ENCODE measurements at regions not wholly inside any gene's neighbourhood (a gene's known extent, or its start where the extent isn't known, plus 50 kb on each side); places are given as distances from the start of the nearest gene placed in this dataset.

DNA sequence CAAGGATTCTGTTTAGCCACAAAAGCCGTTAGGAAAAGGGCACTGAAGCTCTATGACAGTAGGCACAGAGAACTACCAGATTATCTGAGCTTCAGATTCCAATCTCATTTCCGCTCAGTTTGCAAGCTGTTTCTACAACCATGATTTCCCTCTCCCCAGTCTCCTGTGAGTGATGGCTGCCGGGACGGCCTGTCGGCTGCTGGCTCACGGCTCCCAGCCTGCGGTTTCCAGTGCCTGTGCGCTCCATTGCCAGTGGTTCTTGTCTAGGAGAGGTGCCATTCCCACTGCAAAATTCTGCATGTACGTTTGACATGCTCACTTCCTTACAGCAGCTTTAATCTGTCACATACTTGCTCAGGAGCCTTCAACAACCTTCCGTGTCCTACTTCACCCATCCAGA lies 429.1 kb upstream of the FRG1 start:
- in situ Hi-C loops (cut with MboI; ENCODE audit: low sequenced_read_pairs, unreplicated experiment), result no loop called here
- TF ChIP-seq, protein P1, sequence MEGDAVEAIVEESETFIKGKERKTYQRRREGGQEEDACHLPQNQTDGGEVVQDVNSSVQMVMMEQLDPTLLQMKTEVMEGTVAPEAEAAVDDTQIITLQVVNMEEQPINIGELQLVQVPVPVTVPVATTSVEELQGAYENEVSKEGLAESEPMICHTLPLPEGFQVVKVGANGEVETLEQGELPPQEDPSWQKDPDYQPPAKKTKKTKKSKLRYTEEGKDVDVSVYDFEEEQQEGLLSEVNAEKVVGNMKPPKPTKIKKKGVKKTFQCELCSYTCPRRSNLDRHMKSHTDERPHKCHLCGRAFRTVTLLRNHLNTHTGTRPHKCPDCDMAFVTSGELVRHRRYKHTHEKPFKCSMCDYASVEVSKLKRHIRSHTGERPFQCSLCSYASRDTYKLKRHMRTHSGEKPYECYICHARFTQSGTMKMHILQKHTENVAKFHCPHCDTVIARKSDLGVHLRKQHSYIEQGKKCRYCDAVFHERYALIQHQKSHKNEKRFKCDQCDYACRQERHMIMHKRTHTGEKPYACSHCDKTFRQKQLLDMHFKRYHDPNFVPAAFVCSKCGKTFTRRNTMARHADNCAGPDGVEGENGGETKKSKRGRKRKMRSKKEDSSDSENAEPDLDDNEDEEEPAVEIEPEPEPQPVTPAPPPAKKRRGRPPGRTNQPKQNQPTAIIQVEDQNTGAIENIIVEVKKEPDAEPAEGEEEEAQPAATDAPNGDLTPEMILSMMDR (IDR thresholded peaks at IDR 0.05; ENCODE audit: borderline replicate concordance, control extremely low read depth, extremely low read depth, insufficient read depth, missing control alignments), result no peak
- no peak for DNase-seq (ENCODE audit: low spot score)

DNA sequence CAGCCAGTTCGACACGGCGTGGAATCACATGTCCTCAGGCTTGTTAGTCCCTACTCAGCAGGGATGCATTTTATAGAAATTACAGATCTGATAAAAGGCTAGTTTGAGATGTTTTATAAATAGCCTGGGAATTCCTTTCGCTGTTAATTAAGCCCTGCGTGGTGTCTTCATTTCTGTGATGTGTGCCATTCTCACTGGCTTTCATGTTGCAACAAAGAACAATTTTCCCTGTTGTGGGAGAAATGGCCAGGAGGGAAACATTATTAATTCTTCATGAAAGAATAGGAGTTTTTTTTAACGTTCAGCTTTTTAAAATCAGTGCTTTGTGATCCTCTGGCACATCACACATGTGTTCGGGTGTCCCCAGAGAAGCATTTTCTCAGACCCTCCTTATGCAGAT lies 427.3 kb upstream of the FRG1 start:
- TF ChIP-seq, protein P1 (IDR thresholded peaks at IDR 0.05; ENCODE audit: borderline replicate concordance, control extremely low read depth, extremely low read depth, insufficient read depth, missing control alignments), result no peak
- in situ Hi-C loops (cut with MboI; ENCODE audit: low sequenced_read_pairs, unreplicated experiment), result no loop called here
- DNase-seq (ENCODE audit: low spot score), result no peak

DNA sequence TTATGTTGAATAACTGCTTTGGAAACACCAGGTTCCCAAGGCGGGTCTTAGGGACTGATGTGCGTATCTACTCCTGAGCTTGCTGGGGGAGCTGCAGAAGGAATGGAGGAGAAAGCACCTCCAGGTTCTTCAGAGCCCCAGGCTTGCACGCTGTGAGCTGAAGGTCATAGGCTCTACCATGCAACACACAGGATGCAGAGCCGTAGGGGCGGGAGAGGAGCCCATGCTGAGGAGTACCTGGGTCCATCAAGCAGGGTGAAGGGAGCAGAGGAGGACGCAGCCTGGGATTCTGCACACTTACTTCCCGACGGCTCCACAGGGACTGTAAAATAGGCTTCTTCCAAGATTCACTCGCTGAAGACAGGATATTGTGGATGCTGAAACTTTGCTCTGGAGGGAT lies 426.5 kb upstream of the FRG1 start:
- in situ Hi-C loops (cut with MboI; ENCODE audit: low sequenced_read_pairs, unreplicated experiment), result no loop called here
- TF ChIP-seq, protein P1 (IDR thresholded peaks at IDR 0.05; ENCODE audit: borderline replicate concordance, control extremely low read depth, extremely low read depth, insufficient read depth, missing control alignments), result no peak
- no peak for DNase-seq (ENCODE audit: low spot score)

DNA sequence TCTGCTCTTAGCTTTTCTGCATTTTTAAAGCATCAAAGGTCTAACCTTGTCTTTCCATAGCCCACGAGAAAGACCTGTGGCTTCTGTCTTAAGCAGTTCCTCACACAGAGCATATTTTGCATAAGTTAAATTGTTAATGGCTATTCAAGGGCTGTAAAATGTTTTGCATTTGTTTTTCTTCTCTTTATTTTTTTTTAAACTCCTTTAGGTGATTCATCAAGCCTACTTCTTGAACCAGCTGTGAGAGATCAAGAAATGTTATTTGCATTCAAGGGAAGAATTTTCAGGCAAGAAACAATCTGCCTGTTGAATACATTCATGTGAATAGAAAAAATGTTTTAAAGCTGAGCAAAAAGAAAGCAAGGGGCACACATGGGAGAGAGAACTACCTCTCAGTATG lies 423.8 kb upstream of the FRG1 start:
- TF ChIP-seq, protein P1 (IDR thresholded peaks at IDR 0.05; ENCODE audit: borderline replicate concordance, control extremely low read depth, extremely low read depth, insufficient read depth, missing control alignments), result no peak
- in situ Hi-C loops (cut with MboI; ENCODE audit: low sequenced_read_pairs, unreplicated experiment), result no loop called here

DNA sequence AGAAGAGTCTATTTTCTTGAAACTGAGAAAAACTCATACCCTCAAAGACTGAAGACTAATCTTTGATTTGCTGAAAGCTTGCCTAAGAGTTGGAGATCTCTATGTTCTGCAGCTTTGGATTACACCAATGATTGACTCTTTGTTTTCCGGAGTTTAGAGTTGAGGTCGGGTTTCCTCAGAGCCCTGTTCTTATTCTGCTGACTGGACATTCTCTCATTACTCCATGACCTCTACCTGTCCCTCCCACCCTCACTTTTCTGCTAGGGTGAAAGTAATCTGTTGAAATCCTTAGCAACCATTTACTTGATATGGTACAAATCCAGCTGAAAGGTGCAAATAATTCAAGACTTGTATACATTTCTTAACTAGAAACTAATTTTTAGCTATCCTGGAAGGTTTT lies 421.5 kb upstream of the FRG1 start:
- no peak for DNase-seq (ENCODE audit: low spot score)
- TF ChIP-seq, protein P1 (IDR thresholded peaks at IDR 0.05; ENCODE audit: borderline replicate concordance, control extremely low read depth, extremely low read depth, insufficient read depth, missing control alignments), result no peak
- in situ Hi-C loops (cut with MboI; ENCODE audit: low sequenced_read_pairs, unreplicated experiment), result no loop called here

More for the DNA sequence above, 423.8 kb upstream of the FRG1 start:
- no peak for DNase-seq (ENCODE audit: low spot score)

DNA sequence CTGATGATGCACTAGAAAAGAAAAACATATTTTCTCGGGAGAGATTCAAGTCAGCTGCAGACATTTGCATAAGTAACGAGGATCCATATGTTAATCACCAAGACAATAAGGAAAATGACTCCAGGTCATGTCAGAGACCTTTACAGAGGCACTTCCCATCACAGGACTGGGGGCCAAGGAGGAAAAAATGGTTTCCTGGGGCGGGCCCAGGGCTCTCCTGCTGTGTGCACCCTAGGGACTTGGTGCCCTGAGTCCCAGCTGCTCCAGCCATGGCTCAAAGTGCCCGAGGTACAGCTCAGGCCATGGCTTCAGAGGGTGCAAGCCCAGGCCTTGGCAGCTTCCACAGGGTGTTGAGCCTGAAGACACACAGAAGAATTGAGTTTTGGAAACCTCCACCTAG lies 415.4 kb upstream of the FRG1 start:
- TF ChIP-seq, protein P1 (IDR thresholded peaks at IDR 0.05; ENCODE audit: borderline replicate concordance, control extremely low read depth, extremely low read depth, insufficient read depth, missing control alignments), result no peak
- DNase-seq (ENCODE audit: low spot score), result no peak
- in situ Hi-C loops (cut with MboI; ENCODE audit: low sequenced_read_pairs, unreplicated experiment), result no loop called here

DNA sequence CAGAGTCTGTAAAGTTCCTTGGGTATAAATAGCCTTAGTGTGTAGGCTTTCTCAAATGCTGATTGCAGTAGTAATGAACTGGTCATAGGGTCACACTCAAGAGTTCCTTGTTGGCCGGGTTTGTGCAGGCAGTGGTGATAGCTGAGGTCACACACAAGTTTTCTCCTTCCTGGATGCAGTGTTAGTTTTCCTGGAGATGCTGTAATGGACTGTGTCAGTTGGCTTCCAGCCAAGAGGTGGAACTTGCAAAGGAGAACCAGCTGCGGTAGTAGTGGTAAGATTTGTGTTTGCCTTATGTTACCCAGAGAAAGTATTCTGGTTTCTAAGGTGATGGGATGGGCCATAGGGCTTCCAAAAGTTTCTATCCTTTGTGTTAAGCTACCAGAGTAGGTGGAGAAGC lies 409.8 kb upstream of the FRG1 start:
- in situ Hi-C loops (cut with MboI; ENCODE audit: low sequenced_read_pairs, unreplicated experiment), result no loop called here
- TF ChIP-seq, protein P1 (IDR thresholded peaks at IDR 0.05; ENCODE audit: borderline replicate concordance, control extremely low read depth, extremely low read depth, insufficient read depth, missing control alignments), result no peak
- DNase-seq (ENCODE audit: low spot score), result no peak
